IPS DF 4.7 (cell line): ENCODE measurements at regions not wholly inside any gene's neighbourhood (a gene's known extent, or its start where the extent isn't known, plus 50 kb on each side); places are given as distances from the start of the nearest gene placed in this dataset.

Experiments
- DNase-seq: peaks from one replicate; pipeline ENCODE4 v3.0.0-alpha.2; 2013; ENCODE audit warnings: low spot score; ENCODE audit errors: extremely low read depth

DNA sequence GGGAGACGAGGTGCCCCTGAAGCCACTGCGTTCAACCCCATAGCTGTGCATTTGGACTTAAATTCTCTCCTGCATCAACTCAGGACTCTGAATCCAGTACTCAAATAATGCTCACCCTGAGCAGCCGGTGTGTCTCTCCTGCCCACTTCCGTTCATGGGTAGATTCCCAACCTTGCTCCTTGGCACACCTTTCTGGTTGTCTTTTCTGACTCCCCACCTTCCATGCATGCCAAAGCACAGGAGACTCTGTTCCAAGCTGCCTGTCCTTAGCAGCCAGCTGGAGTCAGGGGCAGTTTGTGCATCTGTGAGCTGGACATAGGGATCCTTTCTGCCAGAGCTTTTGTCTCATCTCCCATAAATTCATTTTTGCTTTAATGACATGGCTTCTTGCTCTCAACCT, 1242.5 kb downstream of the TBC1D22A start:
- no peak for DNase-seq

DNA sequence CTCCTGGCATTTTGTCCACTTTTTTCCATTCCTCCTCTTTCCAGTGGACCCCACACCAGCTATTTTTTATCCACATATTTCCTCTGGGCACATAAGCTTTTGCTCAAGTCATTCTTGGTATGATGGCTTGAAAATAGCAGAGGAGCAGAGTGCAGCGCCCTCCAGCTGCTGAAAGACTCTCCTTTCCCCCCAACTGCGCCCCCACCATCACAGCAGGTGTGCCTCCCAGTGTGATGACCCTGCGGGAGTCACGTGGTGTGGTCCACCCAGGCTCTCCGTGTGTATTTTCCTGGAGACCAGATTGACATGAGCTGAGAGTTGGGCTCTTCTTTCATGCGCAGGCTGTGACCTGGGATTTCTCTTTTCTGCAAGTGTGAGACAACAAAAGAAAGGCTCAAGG, 1241.6 kb downstream of the TBC1D22A start:
- no peak for DNase-seq

DNA sequence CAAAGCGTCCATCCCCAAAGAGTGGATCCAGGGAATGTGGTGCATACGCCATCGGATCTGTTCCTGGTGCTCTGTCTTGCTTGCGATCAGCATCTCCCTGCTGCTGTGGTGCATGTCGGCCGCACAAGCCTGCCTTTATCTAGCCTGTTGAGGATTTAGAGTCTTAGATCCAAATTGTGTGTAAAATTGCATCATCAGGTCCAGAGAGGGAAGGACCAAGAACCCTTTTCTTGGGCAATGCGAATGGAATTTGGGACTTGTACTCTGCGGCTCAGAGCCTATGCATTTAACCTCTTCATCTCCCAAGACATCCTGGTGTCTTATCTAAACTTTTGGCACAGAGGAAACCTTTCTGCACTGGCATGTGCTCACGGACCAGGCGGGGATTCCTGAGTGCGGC, 1238.7 kb downstream of the TBC1D22A start:
- no peak for DNase-seq

DNA sequence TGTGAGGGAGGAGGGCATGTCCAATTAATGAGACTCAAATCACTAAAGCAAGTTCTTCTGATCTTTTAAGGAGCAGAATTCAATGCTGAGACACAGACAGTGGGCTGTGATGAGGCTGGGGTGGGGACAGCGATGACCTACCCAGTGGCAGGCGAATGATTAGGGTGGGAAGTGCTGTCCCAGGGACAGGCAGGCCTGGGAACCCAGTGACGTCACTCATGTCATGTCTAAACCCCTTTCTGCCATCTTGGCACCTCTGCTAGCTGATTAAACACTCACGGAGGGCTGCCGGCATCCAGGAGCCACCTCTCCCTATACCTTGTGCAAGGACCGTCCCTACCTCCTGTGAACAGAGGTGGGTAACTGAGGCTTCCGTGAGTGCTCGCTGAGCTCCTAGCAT, 1235.2 kb downstream of the TBC1D22A start:
- DNase-seq: no peak

DNA sequence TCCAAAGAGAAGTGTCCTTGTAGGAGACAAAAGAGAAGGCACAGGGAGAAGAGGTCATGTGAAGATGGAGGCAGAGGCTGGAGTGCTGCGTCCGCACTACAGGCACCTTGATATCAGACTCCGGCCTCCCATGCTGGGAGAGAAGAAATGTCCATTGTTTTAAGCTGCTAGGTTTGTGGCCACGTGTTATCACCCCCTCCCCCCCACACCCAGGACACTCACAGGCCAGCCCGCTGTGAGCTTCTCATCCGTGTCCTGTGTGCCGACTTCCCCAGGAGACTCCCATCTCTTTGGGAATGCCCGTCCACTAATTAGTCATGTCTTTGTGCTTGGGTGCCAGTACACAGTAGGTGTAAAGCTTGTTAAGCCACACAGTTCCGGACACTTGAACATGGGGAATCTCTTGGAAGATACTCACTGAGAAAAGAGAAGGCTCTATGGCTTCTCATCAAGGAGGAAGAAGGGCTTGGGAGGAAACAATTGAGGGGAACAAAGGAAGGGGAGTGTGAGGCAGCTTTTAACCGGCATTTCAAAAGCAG, 1234.7 kb downstream of the TBC1D22A start:
- DNase-seq: no peak

DNA sequence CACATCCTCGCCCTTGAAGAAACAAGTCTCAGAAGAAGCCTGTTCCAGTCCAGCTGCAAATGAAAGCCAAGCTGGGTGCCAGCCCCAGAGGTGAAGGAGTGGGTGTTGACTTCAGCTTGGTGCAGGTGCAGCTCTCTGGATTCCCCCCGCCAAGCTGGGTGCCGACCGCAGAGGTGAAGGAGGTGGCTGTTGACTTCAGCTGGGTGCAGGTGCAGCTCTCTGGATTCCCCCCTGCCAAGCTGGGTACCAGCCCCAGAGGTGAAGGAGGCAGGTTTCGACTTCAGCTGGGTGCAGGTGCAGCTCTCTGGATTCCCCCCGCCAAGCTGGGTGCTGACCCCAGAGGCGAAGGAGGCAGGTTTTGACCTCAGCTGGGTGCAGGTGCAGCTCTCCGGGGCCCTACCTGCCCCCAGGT, 1234.0 kb downstream of the TBC1D22A start:
- DNase-seq: no peak

DNA sequence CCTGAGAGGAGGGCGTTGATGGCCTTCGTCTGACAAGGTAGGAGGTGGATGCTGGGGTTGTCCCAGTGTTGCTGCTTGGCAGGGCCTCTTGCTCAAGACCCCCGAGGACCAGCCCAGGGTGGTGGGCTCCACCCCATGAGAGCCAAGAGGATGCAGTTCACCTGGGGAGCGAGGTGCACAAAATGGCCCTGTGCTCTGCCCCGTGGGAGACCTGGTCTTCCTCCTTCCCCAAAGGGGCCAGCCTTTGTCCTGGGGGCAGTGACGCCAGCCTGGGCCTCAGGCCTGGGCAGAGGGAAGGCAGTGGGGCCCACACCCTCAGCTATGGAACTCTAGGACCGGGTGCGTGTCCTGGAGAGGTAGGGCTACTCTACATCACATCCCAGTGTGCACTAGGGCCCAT, 1233.3 kb downstream of the TBC1D22A start:
- no peak for DNase-seq

DNA sequence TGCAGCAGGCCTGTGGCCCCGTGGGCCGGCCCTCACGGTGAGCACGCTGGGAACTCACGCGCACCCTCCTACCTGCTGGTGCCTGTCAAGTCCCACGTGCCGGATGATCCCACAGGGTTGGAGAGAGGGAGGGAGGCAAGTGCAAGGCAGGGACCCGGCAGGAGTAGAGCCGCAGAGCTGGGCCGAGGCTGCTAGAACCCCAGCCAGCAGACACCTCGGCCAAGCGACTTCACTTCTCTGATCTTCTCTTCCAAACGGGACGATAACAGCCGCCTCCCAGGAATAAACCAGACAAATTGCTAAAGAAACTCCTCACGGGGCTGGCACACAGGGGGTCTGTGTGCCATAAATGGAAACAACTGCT, 1232.8 kb downstream of the TBC1D22A start:
- no peak for DNase-seq

DNA sequence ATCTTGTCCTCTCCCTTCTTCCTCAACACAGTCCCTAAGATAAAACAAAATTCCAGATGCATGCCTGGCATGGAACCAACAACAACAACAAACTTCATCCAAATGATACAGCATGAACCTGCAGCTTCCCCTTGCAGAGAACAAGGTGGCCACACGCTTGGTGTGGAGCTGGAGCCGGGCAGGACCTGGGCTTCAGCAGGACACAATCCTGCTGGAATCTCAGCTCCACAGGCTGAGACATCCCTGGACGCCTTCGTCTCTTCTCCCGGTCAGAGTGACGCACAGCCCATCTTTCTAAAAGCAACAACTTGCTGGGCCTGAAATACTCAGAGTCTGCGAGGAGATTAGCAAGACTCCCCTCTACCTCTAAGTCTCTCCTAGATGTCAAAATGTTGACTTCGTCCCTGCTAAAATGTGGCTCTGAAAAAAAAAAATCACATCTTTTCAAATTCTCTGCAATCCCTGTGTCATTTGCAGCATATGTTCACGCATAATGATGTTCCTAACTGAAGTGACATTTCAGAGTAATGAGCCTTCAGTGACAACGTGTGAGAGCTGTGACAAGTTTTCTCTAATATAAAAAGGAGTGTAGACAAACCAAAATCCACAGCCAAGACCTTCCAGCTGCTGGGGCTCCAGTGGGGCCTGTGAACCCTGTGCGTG, 1232.3 kb downstream of the TBC1D22A start:
- no peak for DNase-seq

DNA sequence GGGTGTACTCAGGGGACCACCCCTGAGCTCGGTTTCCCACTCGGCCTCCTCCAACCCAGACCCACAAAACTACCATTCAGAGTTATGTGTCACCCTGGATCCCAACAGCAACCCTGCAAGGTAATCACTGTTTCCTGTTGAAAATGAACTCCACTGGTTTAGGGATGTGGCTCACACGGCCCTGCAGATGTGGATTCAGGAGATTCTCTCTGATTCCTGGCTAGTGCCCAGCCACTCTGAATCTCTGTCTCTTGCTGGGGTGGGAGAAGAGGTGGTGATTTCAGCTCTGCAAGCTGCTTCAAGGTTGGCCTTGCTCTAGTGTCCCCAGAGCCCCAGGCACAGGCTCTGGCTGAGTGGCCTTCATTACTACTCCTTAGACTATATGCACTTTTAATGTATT, 1231.6 kb downstream of the TBC1D22A start:
- DNase-seq: no peak

DNA sequence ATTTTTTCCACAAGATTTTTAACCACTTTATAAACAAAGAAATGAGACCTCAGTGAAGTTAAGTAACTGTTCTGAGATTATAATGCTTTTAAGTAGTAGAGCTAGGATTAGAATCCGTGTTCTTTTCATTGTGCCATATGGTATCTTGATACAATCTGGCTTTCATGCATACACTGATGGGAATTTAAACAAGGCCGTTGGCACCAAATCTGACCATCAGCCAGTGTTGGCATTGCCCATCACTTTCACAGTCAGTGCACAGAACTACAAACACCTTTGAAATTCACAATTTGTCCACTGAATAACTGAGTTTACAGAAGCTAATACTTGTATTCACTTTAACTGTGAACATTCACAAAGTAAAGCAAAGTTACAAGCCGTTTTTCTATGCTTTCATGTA, 1228.0 kb downstream of the TBC1D22A start:
- no peak for DNase-seq

DNA sequence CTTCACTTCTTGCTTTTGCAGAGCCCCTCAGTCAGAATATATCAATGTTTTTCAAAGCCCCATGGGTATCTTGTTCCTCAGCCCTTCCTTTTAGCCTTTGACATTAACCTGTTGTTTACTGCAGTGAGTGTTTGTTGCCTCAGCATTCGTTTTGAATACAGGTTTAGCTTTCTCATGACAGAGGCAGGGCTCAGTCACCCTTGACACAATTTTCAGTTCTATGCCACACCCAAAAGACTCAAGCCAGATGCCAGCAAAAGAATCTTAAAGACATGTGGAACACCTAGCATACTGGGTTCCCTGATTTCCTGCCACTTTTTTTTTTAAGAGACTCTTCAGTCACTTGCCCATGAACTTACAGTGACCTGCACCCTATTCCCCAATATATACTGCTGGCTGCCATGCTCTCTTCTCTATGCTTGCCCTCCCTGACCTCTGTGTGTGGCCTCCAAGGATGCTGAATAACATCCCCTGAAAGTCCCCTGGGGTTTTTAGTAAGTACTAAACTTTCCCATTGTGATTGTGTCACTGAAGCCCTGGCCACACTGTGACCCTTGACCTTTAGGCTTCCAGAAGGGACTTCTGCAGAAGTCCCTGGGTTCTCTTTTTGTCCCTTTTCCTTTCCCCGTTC, 1225.5 kb downstream of the TBC1D22A start:
- DNase-seq: no peak

DNA sequence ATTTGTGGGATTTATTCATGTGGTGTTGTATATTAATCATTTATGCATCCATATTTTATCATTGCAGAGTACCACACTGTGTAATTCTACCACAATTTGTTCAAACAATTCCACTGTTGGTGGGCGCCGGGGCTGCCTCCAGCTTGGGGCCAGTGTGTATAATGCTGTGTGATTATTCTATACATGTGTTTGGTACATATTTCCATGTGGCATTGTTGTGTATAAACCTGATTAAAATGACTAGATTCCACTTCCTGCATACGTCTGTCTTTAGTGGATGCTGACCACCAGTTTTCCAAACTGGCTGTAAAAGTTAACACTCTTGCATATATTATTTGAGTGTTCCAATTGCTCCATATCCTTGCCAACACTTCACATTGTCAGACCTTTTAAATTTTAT, 1213.8 kb downstream of the TBC1D22A start:
- DNase-seq: no peak

DNA sequence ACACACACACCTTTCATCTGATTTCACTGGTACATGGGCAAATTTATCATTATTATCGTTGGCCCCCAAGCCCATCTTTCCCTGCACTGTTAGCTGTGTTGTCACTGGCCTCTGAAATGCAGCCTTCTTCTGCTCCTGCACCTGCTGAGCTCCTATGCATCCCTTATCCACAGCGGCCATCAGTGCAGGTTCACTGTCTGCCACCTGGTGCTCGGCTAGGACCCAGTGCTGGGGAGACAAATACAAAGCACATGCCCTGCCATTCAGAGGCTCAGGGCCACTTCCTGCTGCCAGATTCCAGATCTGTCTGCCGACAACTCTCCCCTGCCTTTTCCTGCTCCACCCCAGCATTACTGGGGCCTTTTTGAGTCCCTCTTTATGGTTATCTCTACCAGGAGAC, 1205.4 kb downstream of the TBC1D22A start:
- DNase-seq: no peak

DNA sequence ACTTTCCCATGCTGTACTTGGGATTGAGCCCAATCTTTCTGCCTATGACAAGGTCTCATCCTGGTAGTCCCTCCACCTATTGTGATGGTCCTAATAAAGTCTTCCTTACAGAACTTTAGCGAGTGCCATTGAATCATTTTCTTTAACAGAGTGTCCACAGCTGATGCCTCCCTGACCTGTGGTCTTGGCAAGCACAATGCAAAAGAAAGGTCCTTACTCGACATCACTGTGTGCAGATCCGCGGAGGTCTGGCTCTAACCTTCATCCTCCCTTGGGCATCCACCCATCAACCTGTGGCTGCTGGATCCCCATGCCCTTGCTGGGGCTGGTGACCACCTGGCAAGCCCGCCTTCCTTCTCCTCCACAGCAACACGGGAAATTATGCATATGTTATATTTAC, 1203.9 kb downstream of the TBC1D22A start:
- DNase-seq: no peak

DNA sequence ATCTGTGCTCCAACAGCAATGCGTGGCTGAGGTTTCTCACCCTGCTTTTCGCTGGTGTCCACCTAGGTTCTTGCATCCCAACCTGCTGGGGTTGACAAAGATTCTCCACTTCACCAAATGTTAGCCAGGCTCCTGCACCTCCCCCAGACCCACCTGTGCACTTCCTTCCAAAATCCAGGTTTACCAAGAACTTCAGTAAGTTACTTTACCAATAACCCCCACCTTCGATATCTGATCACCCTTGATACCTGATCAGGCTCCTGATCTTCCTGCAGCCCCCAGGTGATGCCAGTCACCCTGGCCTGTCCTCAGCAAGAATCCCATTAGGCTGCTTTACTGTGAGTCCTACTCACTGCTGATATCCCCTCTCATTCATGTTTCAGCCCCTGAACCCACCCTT, 1203.4 kb downstream of the TBC1D22A start:
- no peak for DNase-seq

DNA sequence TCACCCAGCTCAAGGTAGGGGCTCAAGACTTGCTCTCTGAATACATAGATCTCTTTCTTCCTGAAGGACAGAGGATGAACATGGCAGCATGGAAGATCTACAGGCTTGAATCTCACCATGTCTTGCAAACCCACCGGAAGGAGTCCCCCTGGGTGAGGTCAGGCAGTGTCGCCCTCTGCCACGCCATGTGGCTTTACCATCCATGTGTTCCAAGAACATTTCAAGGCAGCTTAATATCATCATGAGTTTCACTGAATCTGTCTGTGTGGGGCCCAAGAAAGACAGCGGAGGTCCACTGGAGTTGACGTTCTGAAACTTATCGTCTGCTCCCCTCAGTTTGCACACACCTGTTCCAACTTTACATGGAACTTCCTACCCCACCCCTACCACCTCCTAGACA, 1202.6 kb downstream of the TBC1D22A start:
- DNase-seq: no peak

DNA sequence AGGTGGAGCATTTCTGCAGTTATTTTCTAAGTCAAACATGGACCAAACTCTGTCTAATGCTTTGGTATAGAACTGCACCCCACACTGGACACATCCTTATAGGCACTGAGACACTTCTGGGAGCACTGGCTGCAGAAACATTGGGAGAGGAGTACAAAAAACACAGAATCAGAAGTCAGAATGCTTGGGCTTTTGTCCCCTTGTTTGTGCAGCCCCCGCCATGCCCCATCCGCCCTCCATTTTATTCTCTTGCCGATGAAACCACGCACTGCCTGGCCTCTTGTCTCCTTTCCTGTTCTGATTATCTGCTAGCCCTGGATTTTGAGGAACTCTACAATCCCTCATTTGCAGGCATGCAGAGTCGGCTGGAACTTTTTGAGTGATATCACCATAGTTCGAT, 1201.2 kb downstream of the TBC1D22A start:
- DNase-seq: no peak

DNA sequence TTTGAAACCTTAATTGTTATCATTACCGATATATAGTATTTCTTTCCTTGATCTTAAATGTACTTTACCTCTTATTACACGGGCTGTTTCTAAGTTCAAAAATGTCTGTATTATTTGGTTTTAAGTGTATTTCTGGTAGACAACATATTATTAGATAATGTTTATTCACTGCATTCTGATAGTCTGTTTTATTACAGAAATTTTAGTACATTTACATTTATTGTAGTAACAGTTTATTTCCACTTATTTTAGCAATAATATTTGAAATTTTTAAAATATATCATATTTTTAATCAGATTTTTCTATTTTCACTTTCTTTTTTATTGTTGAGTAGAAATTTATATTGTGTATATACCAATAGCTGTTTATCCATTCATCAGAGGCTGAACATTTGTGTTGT, 1195.2 kb downstream of the TBC1D22A start:
- no peak for DNase-seq

DNA sequence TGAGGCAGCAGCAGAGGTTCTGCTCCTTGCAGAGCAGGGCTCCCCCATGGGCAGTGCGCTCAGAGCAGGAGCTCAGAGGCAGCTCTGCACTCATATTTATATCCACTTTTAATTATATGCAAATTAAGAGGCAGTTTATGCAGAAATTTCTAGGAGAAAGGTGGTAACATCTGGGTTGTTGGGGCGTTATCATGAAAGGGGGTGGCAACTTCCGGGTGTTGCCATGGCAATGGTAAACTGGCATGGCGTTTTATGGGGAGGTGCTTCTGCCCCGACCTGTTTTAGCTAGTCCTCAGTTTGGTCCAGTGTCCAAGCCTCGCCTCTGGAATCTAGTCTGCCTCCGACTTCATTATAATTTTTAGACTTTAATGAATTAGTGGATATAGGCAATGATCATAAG, 1191.7 kb downstream of the TBC1D22A start:
- no peak for DNase-seq

DNA sequence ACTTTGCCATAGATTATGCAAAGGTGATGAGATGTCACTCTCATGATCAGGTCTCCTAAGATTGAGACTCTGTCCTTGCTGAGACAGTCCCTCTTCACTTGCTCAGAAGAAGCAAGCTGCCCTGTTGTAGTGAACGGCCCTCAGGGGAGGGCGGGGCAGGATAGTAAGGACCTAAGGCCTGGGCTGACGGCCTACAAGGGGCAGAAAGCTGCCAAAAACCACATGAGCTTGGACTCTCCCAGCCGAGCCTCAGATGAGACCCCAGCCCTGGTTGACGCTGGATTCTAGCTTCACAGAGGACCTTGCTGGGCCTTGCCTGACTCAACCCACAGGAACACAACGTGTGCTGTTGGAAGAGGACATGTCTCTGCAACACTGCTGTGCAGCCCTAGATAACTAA, 1182.5 kb downstream of the TBC1D22A start:
- DNase-seq: no peak

DNA sequence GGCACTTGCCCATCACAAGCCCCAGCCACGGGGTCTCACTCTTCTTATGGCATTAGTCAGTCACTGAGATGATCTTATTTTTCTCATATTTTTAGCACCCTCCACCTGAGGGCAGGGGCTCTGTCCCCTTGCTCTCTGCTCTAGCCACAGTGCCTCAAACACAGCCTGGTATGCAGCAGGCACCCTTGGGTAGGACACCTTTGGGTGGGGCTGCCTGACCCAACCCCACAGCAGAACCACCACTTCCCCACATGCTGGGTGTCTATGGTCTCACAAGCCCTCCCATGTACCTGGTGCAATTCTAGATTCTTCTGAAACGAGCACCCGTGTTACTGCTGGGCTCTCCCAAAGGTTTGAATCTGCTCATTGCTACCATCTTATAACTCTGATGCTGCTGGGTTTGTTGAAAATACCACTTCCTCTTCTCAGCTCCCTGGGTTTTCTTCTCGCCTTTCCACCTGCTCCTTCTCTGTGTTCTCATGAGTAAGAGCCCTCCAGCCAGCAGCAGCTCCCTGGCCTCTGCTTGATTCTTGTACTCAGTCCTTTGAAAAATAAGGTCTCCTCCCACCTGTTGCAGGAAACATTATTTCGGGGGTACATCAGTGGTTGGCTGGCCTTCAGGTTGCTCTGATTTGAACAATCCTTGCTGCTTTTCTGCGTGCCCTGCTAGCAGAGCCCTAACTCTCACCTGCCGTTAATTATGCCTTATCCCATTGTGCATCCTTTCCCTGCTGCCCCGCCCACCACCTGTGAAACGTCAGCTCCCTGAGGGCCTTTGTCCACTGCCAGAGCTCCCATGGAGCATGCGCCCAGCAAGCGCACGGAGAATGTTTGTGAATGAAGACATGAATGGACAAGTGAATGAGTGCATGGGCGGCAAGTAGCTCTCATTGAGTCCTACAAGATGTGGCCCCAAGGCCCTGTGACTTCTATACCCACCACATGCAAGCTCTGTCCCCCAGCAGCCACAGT, 1181.6 kb downstream of the TBC1D22A start:
- no peak for DNase-seq
